ENCODE measurements at regions not wholly inside any gene's neighbourhood (a gene's known extent, or its start where the extent isn't known, plus 50 kb on each side); places are given as distances from the start of the nearest gene placed in this dataset.

GRCh38 chr11:7197469-7197868 lies 54.2 kb upstream of the SYT9 start:
- TF ChIP-seq CBX2 (IDR thresholded peaks at IDR 0.05; ENCODE audit: borderline replicate concordance, low read depth) (no peak), CBX8 (IDR thresholded peaks at IDR 0.05) (no peak), POLR2A (IDR thresholded peaks at IDR 0.05; ENCODE audit: low read length) (no peak)
